ENCODE measurements at regions not wholly inside any gene's neighbourhood (a gene's known extent, or its start where the extent isn't known, plus 50 kb on each side); places are given as distances from the start of the nearest gene placed in this dataset.
"Not testable (repeated sequence)": the region's sequence is repeated elsewhere in the genome, so short reads cannot be mapped to it uniquely, and the experiment has no call there.

GRCh38 chr1:166511761-166512160 lies 327.5 kb upstream of the POGK start:
- FAIRE-seq = no peak

GRCh38 chr1:166514067-166514466 lies 325.2 kb upstream of the POGK start:
- FAIRE-seq = no peak

GRCh38 chr1:166527752-166528151 lies 311.5 kb upstream of the POGK start:
- FAIRE-seq = no peak

DNA sequence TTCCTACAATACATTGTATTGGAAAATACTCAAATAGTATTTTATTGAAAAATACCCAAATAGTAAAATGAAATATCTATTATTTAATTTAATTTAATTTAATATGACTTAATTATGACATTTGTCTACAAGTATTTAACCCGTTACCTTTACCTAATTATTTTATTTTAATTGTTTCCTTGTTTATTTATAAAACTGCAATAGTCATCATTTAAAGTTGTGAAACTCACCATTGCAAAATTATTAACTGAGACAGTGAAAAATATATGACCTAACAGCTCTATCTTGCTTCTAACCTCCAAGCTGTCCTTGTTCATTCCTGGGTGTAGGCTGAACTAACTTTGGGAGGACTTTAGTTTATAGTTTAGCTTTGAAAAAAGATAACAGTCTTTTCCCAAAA lies 300.6 kb upstream of the POGK start:
- FAIRE-seq = peak; percentile 62

DNA sequence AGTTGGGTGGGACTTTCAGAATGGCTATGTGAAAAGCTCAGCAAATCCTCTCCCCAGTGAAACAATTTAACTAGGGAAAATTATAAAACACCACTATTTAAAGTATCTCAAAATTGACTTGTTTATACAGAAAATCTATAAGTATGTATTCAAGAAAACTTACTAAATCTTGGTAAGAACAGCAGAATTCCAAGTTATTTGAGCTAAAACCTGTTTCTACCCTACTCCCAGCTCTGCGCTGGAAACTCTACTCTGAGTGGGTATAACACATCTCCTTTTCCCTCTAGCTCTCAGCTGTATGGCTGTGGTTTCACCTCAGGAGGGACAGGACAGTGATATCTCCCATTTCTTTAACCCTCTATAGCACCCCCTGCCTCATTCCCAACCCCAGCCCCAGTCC lies 295.2 kb upstream of the POGK start:
- FAIRE-seq = no peak

- FAIRE-seq = no peak
These were observed 294.7 kb upstream of the POGK start for GRCh38 chr1:166544561-166544960.

GRCh38 chr1:166552706-166553105 lies 286.6 kb upstream of the POGK start:
- no peak for FAIRE-seq

DNA sequence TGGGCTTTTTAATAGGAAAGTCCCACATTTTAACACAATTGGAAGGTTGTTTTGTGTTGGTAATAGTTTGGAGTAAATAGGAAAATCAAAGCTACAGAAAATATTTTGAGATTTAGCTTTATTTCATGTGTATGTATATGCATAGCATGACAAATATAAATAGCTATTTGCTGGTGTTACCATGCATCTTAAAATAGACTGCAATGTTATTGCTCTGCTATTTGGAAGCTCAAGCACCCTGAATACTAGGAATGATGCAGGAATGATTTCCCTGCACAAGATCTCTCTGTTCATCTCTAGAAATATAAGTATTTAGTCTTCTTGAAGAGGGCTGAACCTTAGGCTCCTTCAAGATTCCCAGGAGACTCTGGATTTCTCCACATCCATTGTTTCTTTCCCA lies 268.3 kb upstream of the POGK start:
- no peak for FAIRE-seq

- FAIRE-seq = no peak
These were observed 266.1 kb upstream of the POGK start for GRCh38 chr1:166573199-166573598.

DNA sequence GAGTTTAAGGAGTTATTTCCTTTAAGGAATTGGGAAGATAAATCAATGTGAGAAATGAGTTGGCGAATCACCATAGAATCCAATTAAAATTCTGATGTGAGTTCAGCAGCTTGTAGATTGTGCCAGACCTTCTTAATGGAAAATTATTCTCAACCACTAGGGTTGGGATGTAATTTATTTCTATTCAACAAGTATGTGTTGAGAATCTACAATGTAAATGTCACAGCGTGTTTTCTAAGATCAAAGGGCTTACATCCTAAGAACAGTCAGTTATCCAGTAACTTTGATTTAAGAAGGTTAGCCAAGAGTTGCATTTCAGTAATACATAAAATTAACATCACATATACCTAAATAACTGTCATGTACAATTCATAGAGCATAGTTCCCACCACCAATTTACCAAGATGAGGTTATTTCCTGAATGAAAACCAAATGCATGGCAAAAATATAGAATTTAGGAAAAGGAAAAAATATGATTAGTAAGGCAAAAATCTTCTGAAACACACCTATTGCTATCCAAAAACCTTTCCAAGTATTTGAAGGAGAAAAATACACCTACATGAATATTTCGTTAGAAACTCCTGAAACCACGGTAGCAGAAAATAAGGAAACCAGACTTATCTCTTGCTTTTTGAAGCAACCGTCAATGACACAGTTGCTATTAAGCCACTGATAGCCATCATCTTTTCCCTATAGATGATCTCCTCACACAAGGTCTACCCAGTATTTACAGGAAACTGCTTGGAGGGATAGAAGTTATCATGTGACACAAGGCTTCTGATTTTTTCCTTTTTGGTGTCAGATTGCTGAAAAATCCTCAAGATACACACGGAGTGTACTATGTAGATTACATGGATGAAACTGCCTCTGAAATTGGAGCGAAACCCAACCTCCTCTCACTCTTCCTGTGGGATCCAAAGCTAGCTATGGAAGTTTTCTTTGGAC lies 259.4 kb upstream of the POGK start:
- no peak for FAIRE-seq

DNA sequence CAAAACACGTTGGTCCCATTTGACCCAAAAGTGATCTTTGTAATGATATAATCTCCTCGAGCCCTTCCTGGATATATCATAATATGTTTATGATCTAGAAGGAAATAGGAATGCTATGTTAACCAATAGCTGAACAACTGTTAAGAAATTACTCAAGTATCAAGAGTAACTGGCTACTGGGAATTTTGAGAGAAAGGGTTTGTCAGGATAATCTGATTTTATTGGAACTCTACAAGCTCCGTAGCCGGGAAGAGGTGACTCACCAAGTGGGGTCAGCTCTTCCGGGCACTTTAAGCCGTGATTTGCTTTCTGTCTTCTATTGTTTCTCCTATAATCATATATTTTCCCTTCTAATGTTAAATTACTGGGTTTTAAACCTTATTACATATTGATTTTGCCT lies 250.5 kb upstream of the POGK start:
- no peak for FAIRE-seq

GRCh38 chr1:166590161-166590560 lies 249.1 kb upstream of the POGK start:
- FAIRE-seq = no peak

GRCh38 chr1:166594646-166595045 lies 244.6 kb upstream of the POGK start:
- no peak for FAIRE-seq

GRCh38 chr1:166597516-166597915 lies 241.8 kb upstream of the POGK start:
- FAIRE-seq = no peak

DNA sequence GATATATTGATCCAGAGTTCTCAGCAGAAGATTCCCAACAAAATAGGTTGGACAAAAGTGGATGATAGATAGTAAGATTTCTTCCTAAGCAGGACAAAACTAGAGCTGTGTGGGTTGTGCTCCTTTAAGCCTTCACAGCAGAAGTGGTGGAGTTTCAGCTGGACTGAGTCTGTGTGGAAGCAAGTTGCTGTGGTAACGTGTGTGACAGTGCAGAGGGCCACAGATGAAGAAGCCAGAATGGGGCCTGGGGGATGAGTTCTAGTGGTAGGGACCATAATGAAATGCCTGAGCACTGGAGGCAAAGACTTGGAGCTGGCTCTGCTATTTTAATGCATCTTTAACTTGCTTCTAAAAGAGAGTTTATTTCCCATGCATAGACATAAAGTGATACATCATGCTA lies 238.7 kb upstream of the POGK start:
- no peak for FAIRE-seq

DNA sequence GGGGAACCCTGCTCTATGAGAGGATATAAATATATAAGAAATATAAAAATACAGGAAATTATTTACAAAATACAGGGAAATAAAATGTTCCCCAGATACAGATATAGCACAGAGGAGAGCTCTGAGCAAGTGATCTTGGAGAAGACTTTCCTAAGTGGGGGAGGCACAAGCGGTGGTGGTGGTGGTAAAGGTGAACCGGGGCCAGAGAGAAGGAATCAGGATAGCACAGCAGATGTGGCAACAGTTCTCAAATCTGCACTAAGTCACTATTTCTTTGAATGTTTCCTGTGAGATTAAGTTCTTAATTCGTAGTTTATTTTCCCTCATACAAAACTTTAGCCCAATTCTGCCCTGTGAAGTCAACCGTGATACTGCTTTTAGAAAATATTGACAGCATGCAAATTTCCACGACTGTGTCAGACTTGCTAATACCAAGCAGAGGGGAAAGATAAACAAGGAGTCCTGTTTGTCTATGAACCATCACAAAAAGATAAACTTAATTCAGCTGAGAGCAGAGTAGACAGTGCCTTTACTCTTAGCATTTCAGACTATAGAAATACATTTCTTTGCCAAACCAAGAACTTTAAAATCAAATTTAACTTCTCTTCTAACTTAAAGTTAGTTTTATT lies 237.5 kb upstream of the POGK start:
- no peak for FAIRE-seq

GRCh38 chr1:166602801-166603200 lies 236.5 kb upstream of the POGK start:
- FAIRE-seq = not testable (repeated sequence)

DNA sequence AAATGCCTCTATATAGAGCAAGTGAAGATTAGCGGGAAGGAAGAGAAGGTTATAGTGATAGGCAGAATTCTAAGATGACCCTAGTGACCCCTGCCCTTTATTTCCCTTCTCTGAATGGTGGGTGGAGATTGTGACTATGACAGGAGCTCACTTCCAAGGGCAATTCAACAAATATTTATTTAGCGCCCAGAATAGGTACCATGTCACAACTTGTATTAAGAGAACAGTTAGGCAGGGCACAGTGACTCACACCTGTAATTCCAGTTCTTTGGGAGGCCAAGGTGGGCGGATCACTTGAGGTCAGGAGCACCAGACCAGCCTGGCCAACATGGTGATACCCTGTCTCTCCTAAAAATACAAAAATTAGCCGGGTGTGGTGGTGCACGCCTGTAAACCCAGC lies 236.0 kb upstream of the POGK start:
- no peak for FAIRE-seq

GRCh38 chr1:166605137-166605536 lies 234.1 kb upstream of the POGK start:
- no peak for FAIRE-seq

GRCh38 chr1:166612886-166613285 lies 226.4 kb upstream of the POGK start:
- FAIRE-seq = no peak

DNA sequence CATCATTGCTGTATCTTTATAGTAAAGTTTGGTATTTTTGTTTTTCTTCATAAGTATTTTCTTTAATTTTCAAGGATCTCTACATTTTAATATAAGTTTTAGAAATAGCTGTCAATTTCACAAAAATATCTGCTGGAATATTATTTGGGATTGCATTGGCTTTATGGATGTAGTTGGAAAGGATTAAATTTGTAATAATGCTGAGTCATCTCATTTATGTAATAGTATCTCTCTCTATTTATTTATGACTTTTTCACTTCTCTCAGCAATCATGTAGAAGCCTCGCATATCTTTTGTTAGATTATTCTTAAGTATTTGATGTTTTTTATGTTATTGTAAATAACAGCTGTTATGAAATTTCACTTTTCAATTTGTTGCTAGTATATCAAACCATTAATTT lies 223.1 kb upstream of the POGK start:
- FAIRE-seq = no peak

DNA sequence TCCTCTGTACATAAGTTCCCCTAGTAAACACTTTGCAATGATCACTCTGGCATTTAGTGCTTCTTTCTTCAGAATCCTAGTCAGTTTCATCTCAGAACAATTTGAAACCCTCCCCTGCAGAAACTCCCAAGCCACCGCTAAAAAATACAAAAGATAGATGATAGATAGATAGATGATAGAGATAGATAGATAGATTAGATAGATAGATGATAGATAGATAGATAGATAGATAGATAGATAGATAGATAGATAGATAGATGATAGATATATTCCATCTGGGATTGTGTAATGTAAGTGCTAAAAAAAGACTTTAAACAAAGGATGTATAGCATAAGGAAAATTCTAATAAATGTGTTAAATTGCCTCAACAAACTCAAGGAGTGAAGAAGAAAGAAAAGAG lies 212.6 kb upstream of the POGK start:
- FAIRE-seq = no peak

DNA sequence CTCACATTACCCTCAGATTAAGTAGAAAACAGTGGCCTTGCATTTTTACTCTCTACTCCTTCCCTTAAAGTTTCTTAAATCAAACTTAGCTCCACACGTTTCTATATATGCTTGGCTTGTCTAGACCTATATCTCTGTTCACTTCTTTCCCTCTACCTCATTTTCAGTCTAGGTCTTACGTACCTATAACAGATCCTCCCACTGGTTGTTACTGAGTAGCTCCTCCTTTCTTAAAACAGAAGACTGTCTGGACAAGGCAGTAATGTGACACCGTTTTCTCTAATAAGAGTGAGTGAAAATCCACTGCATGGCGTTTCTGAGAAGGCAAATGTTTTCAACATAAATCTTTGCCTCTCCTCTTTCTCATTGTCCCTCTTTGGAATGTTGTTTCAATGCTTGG lies 211.7 kb upstream of the POGK start:
- FAIRE-seq = no peak

DNA sequence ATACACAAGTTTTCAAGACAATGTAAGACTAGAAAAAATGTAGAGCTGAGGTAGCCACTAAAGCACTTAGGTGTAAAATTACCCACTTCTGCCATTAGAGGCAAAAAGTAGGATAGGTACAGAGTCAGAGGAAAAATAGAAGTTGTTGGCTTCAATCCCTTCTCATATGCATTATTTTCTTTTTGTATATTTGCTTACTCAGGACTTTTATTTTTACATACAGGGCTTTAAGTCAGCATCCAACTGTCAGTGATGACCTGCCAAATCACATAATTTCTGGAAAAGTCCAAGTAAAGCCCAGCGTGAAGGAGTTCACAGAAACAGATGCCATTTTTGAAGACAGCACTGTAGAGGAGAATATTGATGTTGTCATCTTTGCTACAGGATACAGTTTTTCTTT lies 211.0 kb upstream of the POGK start:
- no peak for FAIRE-seq
